Nephron (organoid): ENCODE measurements at regions not wholly inside any gene's neighbourhood (a gene's known extent, or its start where the extent isn't known, plus 50 kb on each side); places are given as distances from the start of the nearest gene placed in this dataset.

ENCODE experiments used
- H3K27ac Mint-ChIP-seq, 3 experiments: 2 replicates each; pipeline ENCODE4 v1.8.0; 2020; ENCODE audit warnings: mixed read lengths in 3 of 3, mild to moderate bottlenecking in 2 of 3, moderate library complexity in 1 of 3
- H3K27me3 Mint-ChIP-seq: 2 replicates; pipeline ENCODE4 v1.8.0; 2021; ENCODE audit warnings: low read depth, mild to moderate bottlenecking, moderate library complexity, mixed read lengths
- H3K36me3 Mint-ChIP-seq: 2 replicates; pipeline ENCODE4 v1.8.0; 2020; ENCODE audit warnings: low read depth, mixed read lengths
- H3K4me1 Mint-ChIP-seq: 2 replicates; pipeline ENCODE4 v1.8.0; 2020; ENCODE audit warnings: mixed read lengths
- H3K4me3 Mint-ChIP-seq, 3 experiments: 2 replicates each; pipeline ENCODE4 v1.8.0; 2020; ENCODE audit warnings: mild to moderate bottlenecking in 3 of 3, mixed read lengths in 3 of 3, moderate library complexity in 2 of 3
- H3K9me3 Mint-ChIP-seq: 2 replicates; pipeline ENCODE4 v1.8.0; 2020; ENCODE audit warnings: mixed read lengths
- TF ChIP-seq, protein P1 (sequence below), 3 experiments: fragments of 200-600 bp; sonication (generic); IDR thresholded peaks; one replicate each; pipeline ENCODE4 v1.5.0; 2021; ENCODE audit warnings: antibody characterized with exemption in 3 of 3; ENCODE audit not compliant: unreplicated experiment in 3 of 3

DNA sequence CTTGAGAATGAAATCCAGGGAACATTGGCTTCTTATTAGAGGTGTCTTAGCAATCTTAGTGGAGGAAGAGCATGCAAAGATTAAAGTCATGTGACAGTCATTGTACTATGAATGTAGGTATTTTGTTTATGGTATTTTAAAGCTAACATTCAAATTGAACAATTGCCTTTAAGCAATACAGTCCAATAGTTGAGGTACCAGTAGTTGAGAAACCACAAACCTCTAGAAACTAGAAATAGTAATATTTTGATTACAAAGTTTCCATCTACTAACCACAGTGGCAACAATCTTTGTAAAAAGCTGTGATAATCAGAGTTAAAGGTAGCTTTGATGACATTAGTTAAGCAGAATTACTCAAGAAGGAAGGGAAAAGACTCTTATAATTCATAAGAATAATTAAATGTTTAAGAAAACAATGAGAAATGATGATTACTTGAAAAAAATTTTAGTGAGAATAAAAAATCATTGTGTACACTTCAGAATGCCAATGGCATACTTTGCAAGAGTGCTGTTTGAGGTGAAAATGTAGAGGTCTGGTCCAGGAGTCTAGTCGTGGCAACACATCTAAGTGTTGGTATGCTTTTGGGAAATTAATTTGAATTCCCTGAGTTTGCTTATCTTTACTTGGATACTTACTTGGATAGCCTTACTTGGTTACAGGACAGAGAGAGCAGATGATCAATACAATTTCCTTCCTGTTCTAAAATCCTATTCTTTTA is 104.9 kb upstream of the PTGFR start:
- Mint-ChIP-seq H3K27me3 (no peaks in the 10 kb centered on the region), H3K9me3 (peaks cover 4% of the 10 kb centered on the region)
- TF ChIP-seq, protein P1, sequence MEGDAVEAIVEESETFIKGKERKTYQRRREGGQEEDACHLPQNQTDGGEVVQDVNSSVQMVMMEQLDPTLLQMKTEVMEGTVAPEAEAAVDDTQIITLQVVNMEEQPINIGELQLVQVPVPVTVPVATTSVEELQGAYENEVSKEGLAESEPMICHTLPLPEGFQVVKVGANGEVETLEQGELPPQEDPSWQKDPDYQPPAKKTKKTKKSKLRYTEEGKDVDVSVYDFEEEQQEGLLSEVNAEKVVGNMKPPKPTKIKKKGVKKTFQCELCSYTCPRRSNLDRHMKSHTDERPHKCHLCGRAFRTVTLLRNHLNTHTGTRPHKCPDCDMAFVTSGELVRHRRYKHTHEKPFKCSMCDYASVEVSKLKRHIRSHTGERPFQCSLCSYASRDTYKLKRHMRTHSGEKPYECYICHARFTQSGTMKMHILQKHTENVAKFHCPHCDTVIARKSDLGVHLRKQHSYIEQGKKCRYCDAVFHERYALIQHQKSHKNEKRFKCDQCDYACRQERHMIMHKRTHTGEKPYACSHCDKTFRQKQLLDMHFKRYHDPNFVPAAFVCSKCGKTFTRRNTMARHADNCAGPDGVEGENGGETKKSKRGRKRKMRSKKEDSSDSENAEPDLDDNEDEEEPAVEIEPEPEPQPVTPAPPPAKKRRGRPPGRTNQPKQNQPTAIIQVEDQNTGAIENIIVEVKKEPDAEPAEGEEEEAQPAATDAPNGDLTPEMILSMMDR (IDR thresholded peaks at IDR 0.05; ENCODE audit: unreplicated experiment in 3 of 3) = no peak

DNA sequence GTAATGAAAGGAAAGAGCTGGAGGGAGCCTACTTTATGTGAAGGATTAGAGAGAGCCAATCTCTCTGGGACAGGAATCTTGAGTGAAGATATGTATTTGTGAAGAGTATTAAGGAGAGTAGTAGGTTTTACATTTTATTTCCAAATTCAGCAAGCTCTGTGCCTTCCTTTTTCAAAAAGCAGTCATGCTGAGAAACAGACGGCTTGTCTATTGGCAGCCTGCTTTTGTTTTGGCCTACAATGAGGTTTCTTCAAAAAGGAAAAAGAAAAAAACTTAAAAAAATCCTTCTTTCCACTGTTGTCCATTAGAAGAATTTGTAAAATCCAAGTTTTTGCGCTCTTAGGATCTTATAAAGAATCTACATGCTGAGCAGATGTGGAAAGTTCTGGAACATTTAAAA is 103.6 kb upstream of the PTGFR start:
- H3K4me1 Mint-ChIP-seq = peaks cover 9% of the 10 kb centered on the region
- peak overlapping the region in 2 of 3 experiments; percentile 87 to 89 for H3K27ac Mint-ChIP-seq
- peaks cover 4% of the 10 kb centered on the region for H3K9me3 Mint-ChIP-seq
- no peaks in the 10 kb centered on the region for H3K27me3 Mint-ChIP-seq
- TF ChIP-seq, protein P1 (IDR thresholded peaks at IDR 0.05; ENCODE audit: unreplicated experiment in 3 of 3) = no peak
- no peak overlapping the region for H3K4me3 Mint-ChIP-seq
- no peaks in the 10 kb centered on the region for H3K36me3 Mint-ChIP-seq

More for the DNA sequence above, 104.9 kb upstream of the PTGFR start:
- Mint-ChIP-seq H3K27ac (no peak overlapping the region), H3K36me3 (no peaks in the 10 kb centered on the region), H3K4me3 (no peak overlapping the region), H3K4me1 (peaks cover 9% of the 10 kb centered on the region)

DNA sequence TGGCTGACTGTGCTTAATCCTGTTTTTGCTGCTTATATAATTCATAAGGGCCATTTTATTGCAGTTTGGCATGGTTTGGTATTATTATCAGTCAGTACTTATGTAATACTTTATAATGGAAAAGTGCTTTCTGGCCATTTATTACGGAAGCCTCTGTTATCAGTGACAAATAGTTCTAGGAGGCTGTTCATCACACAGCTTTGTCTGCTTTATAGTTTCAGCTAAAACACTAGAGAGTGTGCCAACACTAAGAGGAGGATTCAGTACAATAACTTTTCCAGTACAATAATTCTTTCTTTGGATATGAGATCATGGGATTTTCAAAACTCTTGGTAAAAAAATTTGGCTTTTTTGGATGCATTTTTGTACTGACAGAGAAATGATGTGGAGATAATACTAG is 102.9 kb upstream of the PTGFR start:
- Mint-ChIP-seq H3K9me3 (peaks cover 8% of the 10 kb centered on the region), H3K4me3 (no peak overlapping the region), H3K27ac (peak overlapping the region in 2 of 3 experiments; percentile 87 to 89), H3K36me3 (no peaks in the 10 kb centered on the region), H3K27me3 (no peaks in the 10 kb centered on the region), H3K4me1 (peaks cover 9% of the 10 kb centered on the region)
- TF ChIP-seq, protein P1 (IDR thresholded peaks at IDR 0.05; ENCODE audit: unreplicated experiment in 3 of 3) = no peak

DNA sequence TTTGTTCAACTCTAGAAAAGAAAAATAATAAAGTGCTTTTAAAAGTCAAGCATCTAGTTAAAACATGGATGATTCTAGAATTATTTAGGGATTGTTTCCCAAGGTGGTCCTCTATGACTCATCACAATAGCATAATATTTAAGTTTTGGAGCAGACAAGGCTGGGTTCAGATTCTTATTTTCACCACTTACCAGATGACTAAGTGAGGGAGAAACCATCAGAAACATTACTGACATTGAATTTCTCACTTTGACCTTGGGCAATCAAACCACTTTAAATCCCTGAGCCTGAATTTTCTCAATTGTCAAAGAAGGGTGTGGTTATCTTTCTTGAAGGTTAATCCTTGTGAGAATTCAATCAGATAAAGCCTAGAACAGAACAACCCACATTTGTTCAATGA is 102.5 kb upstream of the PTGFR start:
- Mint-ChIP-seq H3K4me3 (no peak overlapping the region), H3K36me3 (no peaks in the 10 kb centered on the region), H3K4me1 (peaks cover 9% of the 10 kb centered on the region), H3K27me3 (no peaks in the 10 kb centered on the region), H3K27ac (peak overlapping the region in 2 of 3 experiments; percentile 87 to 89), H3K9me3 (peaks cover 9% of the 10 kb centered on the region)
- TF ChIP-seq, protein P1 (IDR thresholded peaks at IDR 0.05; ENCODE audit: unreplicated experiment in 3 of 3) = no peak

DNA sequence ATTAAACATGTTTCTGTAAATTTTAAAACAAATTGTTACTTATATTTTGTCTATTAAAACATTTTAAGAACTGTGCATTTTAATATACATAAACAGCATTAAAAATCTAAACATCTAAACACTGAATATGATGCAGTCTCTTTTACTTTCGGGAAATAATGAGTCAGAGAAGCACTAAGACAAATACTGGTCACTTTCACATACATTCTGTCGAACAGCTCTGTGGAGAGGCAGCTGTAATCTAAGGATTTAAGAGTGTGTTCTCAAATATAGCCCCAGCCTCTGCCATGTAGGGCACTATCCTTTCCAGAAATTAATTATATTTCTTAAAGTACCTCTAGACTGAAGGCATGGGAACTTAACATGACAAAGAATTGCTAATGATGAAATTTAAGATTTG is 89.6 kb upstream of the PTGFR start:
- Mint-ChIP-seq H3K4me3 (no peak overlapping the region), H3K27me3 (peaks cover 3% of the 10 kb centered on the region), H3K36me3 (no peaks in the 10 kb centered on the region), H3K27ac (no peak overlapping the region), H3K9me3 (peaks cover 15% of the 10 kb centered on the region), H3K4me1 (no peaks in the 10 kb centered on the region)
- TF ChIP-seq, protein P1 (IDR thresholded peaks at IDR 0.05; ENCODE audit: unreplicated experiment in 3 of 3) = no peak

DNA sequence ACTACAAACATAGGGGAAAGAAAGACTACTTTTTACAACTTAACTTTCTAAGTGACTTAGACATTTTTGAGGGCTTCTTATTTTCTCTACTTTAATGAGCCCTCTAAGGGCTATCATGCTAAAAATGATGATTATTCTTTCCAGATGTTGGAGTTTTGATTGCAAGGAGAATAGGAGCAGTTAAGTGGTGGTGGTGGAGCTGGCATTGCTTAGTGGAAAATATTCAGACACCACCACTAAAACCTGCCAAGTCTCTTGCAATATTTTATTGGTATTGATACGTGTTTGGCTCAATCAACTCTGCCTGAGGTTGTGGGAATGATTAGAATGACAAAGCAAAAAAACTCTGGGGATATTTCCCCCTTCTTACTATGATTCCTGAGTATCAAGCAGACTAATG is 82.6 kb upstream of the PTGFR start:
- peak overlapping the region; percentile 35 to 66 (median 62) for H3K27ac Mint-ChIP-seq
- H3K9me3 Mint-ChIP-seq = peaks cover 30% of the 10 kb centered on the region
- TF ChIP-seq, protein P1 (IDR thresholded peaks at IDR 0.05; ENCODE audit: unreplicated experiment in 3 of 3) = no peak
- H3K4me1 Mint-ChIP-seq = peaks cover 8% of the 10 kb centered on the region
- no peaks in the 10 kb centered on the region for H3K27me3 Mint-ChIP-seq
- H3K4me3 Mint-ChIP-seq = no peak overlapping the region
- H3K36me3 Mint-ChIP-seq = no peaks in the 10 kb centered on the region
